ENCODE measurements at regions not wholly inside any gene's neighbourhood (a gene's known extent, or its start where the extent isn't known, plus 50 kb on each side); places are given as distances from the start of the nearest gene placed in this dataset.
"Not testable (repeated sequence)": the region's sequence is repeated elsewhere in the genome, so short reads cannot be mapped to it uniquely, and the experiment has no call there.

DNA sequence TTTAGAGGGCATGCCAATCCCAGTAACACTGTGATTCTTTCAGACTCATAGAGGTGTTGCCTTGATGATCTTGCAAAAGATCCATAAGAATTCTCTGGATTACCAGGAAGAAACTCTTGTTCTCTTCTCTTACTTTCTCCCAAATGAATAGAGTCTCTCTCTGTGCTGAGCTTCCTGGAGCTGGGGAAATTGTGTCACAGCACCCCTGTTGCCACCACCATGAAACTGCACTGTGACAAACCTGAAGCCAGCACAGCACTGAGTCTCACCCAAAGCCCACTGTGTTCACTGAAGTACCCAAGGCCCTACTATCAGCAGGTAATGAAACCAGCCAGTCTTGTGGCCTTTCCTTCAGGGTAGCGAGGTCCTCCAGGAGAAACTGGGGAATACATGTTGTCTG is 332.7 kb upstream of the FGF16 start:
- H3K27me3 ChIP-seq (ENCODE audit: insufficient read depth, low read depth, low read length) = no peaks in the 10 kb centered on the region
- no peak overlapping the region for H3K27ac ChIP-seq (ENCODE audit: low read length)
- no peaks in the 10 kb centered on the region for H3K9me2 ChIP-seq (ENCODE audit: insufficient read depth, low read length)
- H3K79me2 ChIP-seq (replicated peaks; ENCODE audit: insufficient read depth, low read length) = no peaks in the 10 kb centered on the region
- no peak overlapping the region for H3K9ac ChIP-seq (ENCODE audit: low read length)
- no peak overlapping the region for H2AFZ ChIP-seq (ENCODE audit: low read depth, low read length)
- no peaks in the 10 kb centered on the region for H4K20me1 ChIP-seq (ENCODE audit: insufficient read depth)
- H3K36me3 ChIP-seq (ENCODE audit: insufficient read depth, low read length) = no peaks in the 10 kb centered on the region
- H3K4me3 ChIP-seq (ENCODE audit: low read length) = no peak overlapping the region
- H3K4me2 ChIP-seq (ENCODE audit: low read length) = no peak overlapping the region
- no peaks in the 10 kb centered on the region for H3K9me3 ChIP-seq (ENCODE audit: low read length)
- TF ChIP-seq POLR2AphosphoS5 (IDR thresholded peaks at IDR 0.05) = no peak
- TF ChIP-seq EZH2 (IDR thresholded peaks at IDR 0.05; ENCODE audit: borderline replicate concordance, insufficient read depth, low read length, poor library complexity, severe bottlenecking) = no peak
- TF ChIP-seq, protein P1, sequence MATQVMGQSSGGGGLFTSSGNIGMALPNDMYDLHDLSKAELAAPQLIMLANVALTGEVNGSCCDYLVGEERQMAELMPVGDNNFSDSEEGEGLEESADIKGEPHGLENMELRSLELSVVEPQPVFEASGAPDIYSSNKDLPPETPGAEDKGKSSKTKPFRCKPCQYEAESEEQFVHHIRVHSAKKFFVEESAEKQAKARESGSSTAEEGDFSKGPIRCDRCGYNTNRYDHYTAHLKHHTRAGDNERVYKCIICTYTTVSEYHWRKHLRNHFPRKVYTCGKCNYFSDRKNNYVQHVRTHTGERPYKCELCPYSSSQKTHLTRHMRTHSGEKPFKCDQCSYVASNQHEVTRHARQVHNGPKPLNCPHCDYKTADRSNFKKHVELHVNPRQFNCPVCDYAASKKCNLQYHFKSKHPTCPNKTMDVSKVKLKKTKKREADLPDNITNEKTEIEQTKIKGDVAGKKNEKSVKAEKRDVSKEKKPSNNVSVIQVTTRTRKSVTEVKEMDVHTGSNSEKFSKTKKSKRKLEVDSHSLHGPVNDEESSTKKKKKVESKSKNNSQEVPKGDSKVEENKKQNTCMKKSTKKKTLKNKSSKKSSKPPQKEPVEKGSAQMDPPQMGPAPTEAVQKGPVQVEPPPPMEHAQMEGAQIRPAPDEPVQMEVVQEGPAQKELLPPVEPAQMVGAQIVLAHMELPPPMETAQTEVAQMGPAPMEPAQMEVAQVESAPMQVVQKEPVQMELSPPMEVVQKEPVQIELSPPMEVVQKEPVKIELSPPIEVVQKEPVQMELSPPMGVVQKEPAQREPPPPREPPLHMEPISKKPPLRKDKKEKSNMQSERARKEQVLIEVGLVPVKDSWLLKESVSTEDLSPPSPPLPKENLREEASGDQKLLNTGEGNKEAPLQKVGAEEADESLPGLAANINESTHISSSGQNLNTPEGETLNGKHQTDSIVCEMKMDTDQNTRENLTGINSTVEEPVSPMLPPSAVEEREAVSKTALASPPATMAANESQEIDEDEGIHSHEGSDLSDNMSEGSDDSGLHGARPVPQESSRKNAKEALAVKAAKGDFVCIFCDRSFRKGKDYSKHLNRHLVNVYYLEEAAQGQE (IDR thresholded peaks at IDR 0.05; ENCODE audit: borderline replicate concordance) = no peak
- TF ChIP-seq MXI1 (conservative IDR thresholded peaks at IDR 0.05; ENCODE audit: poor library complexity, severe bottlenecking) = no peak
- TF ChIP-seq SMC3 (conservative IDR thresholded peaks at IDR 0.05; ENCODE audit: poor library complexity) = no peak
- TF ChIP-seq, protein P2, sequence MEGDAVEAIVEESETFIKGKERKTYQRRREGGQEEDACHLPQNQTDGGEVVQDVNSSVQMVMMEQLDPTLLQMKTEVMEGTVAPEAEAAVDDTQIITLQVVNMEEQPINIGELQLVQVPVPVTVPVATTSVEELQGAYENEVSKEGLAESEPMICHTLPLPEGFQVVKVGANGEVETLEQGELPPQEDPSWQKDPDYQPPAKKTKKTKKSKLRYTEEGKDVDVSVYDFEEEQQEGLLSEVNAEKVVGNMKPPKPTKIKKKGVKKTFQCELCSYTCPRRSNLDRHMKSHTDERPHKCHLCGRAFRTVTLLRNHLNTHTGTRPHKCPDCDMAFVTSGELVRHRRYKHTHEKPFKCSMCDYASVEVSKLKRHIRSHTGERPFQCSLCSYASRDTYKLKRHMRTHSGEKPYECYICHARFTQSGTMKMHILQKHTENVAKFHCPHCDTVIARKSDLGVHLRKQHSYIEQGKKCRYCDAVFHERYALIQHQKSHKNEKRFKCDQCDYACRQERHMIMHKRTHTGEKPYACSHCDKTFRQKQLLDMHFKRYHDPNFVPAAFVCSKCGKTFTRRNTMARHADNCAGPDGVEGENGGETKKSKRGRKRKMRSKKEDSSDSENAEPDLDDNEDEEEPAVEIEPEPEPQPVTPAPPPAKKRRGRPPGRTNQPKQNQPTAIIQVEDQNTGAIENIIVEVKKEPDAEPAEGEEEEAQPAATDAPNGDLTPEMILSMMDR (IDR thresholded peaks at IDR 0.05; ENCODE audit: poor library complexity, severe bottlenecking) = no peak
- no peak for TF ChIP-seq RAD21 (conservative IDR thresholded peaks at IDR 0.05)
- no peak for TF ChIP-seq TAF1 (IDR thresholded peaks at IDR 0.05; ENCODE audit: low read depth)
- H3F3A ChIP-seq (ENCODE audit: insufficient read depth, low read length, poor library complexity, severe bottlenecking) = no peaks in the 10 kb centered on the region

DNA sequence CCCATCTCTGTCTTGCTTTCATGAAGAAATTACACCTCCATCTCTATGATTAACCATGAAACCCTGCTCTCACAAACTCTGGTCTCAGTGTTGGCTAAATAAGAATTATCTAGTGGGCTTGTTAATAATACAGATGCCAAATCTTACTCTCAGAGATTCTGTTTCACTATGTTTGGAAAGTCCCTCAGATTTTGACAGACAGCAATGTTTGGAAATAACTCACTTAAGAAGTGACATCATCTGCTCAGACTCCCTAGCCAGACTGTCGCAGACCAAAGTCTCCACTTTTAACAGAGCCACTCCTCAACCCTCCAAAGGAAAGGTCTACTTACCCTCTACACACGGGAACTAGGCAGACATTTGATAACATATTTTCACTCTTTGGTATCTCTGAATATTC is 328.5 kb upstream of the FGF16 start:
- Histone ChIP-seq H3K9me3 (ENCODE audit: low read length) (no peaks in the 10 kb centered on the region), H2AFZ (ENCODE audit: low read depth, low read length) (no peak overlapping the region), H3K27me3 (ENCODE audit: insufficient read depth, low read depth, low read length) (no peaks in the 10 kb centered on the region), H4K20me1 (ENCODE audit: insufficient read depth) (no peaks in the 10 kb centered on the region), H3F3A (ENCODE audit: insufficient read depth, low read length, poor library complexity, severe bottlenecking) (no peaks in the 10 kb centered on the region), H3K9me2 (ENCODE audit: insufficient read depth, low read length) (no peaks in the 10 kb centered on the region), H3K9ac (ENCODE audit: low read length) (no peak overlapping the region), H3K36me3 (ENCODE audit: insufficient read depth, low read length) (no peaks in the 10 kb centered on the region), H3K4me2 (ENCODE audit: low read length) (no peak overlapping the region), H3K79me2 (replicated peaks; ENCODE audit: insufficient read depth, low read length) (no peaks in the 10 kb centered on the region), H3K4me3 (ENCODE audit: low read length) (no peak overlapping the region), H3K27ac (ENCODE audit: low read length) (no peak overlapping the region)
- TF ChIP-seq TAF1 (IDR thresholded peaks at IDR 0.05; ENCODE audit: low read depth) = no peak
- TF ChIP-seq EZH2 (IDR thresholded peaks at IDR 0.05; ENCODE audit: borderline replicate concordance, insufficient read depth, low read length, poor library complexity, severe bottlenecking) = no peak
- TF ChIP-seq SMC3 (conservative IDR thresholded peaks at IDR 0.05; ENCODE audit: poor library complexity) = no peak
- TF ChIP-seq EP300 (conservative IDR thresholded peaks at IDR 0.05; ENCODE audit: poor library complexity, severe bottlenecking) = no peak
- TF ChIP-seq POLR2AphosphoS5 (IDR thresholded peaks at IDR 0.05) = no peak

DNA sequence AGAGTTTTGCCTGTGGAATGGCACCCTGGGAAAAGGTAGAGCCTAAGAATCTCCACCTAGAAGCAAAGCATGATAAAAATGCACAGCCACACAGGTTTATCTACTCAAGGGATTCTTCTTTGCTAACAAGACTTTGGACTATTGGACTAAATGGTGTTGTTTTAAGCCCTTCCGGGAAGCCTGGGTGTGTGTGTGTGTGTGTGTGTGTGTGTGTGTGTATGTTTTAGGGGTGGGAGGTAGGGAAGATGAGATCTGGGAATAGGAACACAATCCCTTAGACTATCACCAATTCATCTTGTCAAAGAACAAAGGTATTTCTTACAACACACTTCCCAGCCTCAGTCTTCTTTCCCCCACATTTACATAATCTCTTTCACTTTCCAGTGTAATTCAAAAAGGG is 327.5 kb upstream of the FGF16 start:
- Histone ChIP-seq H3K4me3 (ENCODE audit: low read length) (no peak overlapping the region), H3K27ac (ENCODE audit: low read length) (no peak overlapping the region), H3K4me2 (ENCODE audit: low read length) (no peak overlapping the region), H3K27me3 (ENCODE audit: insufficient read depth, low read depth, low read length) (no peaks in the 10 kb centered on the region), H3K79me2 (replicated peaks; ENCODE audit: insufficient read depth, low read length) (no peaks in the 10 kb centered on the region), H3K9ac (ENCODE audit: low read length) (no peak overlapping the region), H3K9me3 (ENCODE audit: low read length) (no peaks in the 10 kb centered on the region), H3K9me2 (ENCODE audit: insufficient read depth, low read length) (no peaks in the 10 kb centered on the region), H3F3A (ENCODE audit: insufficient read depth, low read length, poor library complexity, severe bottlenecking) (no peaks in the 10 kb centered on the region), H2AFZ (ENCODE audit: low read depth, low read length) (no peak overlapping the region), H3K36me3 (ENCODE audit: insufficient read depth, low read length) (no peaks in the 10 kb centered on the region), H4K20me1 (ENCODE audit: insufficient read depth) (no peaks in the 10 kb centered on the region)
- no peak for TF ChIP-seq EZH2 (IDR thresholded peaks at IDR 0.05; ENCODE audit: borderline replicate concordance, insufficient read depth, low read length, poor library complexity, severe bottlenecking)
- no peak for TF ChIP-seq EP300 (conservative IDR thresholded peaks at IDR 0.05; ENCODE audit: poor library complexity, severe bottlenecking)
- TF ChIP-seq, protein P2 (IDR thresholded peaks at IDR 0.05; ENCODE audit: poor library complexity, severe bottlenecking) = no peak

DNA sequence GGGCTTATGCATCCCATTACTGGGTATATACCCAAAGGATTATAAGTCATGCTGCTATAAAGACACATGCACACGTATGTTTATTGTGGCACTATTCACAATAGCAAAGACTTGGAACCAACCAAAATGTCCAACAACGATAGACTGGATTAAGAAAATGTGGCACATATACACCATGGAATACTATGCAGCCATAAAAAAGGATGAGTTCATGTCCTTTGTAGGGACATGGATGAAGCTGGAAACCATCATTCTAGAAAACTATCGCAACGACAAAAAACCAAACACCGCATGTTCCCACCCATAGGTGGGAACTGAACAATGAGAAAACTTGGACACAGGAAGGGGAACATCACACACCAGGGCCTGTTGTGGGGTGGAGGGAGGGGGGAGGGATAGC is 323.3 kb upstream of the FGF16 start:
- not testable (repeated sequence) for H2AFZ ChIP-seq (ENCODE audit: low read depth, low read length); H3K79me2 ChIP-seq (replicated peaks; ENCODE audit: insufficient read depth, low read length); H3K4me2 ChIP-seq (ENCODE audit: low read length); H3K9ac ChIP-seq (ENCODE audit: low read length); H3K9me2 ChIP-seq (ENCODE audit: insufficient read depth, low read length); H3K27ac ChIP-seq (ENCODE audit: low read length); H3F3A ChIP-seq (ENCODE audit: insufficient read depth, low read length, poor library complexity, severe bottlenecking); H3K4me3 ChIP-seq (ENCODE audit: low read length); H3K9me3 ChIP-seq (ENCODE audit: low read length); H4K20me1 ChIP-seq (ENCODE audit: insufficient read depth); H3K27me3 ChIP-seq (ENCODE audit: insufficient read depth, low read depth, low read length); H3K36me3 ChIP-seq (ENCODE audit: insufficient read depth, low read length)

Measured in neural cell (in vitro differentiated cells).